ENCODE measurements at regions not wholly inside any gene's neighbourhood (a gene's known extent, or its start where the extent isn't known, plus 50 kb on each side); places are given as distances from the start of the nearest gene placed in this dataset.
A peak's percentile ranks its signal among the peaks of the same experiment; 100 is the strongest.

GRCh38 chr11:129291546-129291945 is 84.1 kb upstream of the BARX2 start:
- no peak for DNase-seq

DNA sequence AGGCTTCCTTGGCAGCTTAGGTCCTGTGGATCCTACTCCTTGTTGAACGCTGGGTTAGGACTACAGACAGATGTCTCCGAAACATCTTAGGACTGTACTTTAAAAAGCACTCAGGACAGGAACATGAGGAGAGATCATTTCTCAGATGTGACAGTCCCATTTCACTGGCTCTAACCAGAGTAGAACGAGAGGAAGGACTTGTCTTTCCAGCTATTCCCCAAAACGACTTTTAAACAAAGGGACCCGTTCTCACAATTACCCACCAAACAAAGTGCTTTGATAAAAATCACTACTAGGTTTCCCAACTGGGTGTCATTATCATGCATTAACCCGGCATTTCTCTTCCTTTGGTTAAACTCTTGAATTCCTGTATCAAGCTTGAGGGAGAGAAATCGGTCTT is 84.7 kb upstream of the BARX2 start:
- DNase-seq: no peak

DNA sequence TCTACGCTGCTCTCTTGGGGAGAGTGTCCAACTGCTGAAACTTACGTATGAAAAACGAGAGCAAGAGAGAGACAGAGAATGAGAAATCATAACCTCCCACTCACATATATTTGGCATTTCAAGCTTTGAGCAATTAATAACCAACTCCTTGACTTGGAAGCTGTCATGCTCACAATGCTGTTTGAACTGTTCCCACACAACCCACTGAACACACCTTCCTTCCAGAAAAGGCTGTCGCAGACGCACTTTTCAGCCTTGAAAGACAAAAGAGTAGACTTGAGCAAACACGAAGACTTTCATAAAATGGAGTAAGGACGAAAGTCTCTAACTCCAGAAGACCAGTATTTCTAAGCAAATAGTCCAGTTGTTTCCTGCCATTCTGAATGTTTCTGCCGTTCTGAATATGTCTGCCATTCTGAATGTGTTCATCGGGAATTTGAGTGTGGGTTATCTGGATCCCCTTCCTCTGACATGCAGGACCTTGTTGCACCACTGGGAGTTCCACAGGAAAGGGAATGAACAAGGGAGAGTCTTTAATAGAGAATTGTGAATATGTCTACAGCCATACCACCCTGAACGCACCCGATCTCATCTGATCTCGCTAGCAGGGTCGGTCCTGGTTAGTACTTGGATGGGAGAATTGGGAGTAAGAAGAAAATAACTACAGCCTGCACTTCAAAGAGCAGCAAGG is 86.2 kb upstream of the BARX2 start:
- DNase-seq: no peak

GRCh38 chr11:129287920-129288319 is 87.7 kb upstream of the BARX2 start:
- DNase-seq: no peak

- peak; percentile 94 for DNase-seq
Observed at GRCh38 chr11:129286813-129287212, 88.8 kb upstream of the BARX2 start.

- no peak for DNase-seq
Observed at GRCh38 chr11:129285402-129285786, 90.3 kb upstream of the BARX2 start.

DNA sequence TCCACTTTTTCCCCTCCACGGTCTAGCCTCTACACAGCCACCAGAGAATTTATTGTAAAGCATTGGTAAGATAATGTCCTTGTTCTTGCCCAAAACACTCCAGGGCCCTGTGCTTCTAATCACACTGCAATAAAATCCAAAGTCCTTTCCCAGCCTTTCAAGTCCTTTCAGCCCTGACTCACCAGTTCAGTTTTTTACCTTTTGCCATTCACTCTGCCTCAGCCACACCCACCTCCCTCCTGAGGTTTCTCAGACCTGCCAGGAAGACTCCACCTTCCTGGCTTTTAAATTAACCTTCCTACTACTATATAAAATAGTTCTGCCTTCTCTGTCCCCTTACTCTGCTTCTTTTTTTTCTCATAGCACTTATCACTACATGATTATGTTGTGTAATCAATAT is 91.0 kb upstream of the ARHGAP32 start:
- no peak for DNase-seq

GRCh38 chr11:129282634-129283033 is 90.5 kb upstream of the ARHGAP32 start:
- DNase-seq: no peak

DNA sequence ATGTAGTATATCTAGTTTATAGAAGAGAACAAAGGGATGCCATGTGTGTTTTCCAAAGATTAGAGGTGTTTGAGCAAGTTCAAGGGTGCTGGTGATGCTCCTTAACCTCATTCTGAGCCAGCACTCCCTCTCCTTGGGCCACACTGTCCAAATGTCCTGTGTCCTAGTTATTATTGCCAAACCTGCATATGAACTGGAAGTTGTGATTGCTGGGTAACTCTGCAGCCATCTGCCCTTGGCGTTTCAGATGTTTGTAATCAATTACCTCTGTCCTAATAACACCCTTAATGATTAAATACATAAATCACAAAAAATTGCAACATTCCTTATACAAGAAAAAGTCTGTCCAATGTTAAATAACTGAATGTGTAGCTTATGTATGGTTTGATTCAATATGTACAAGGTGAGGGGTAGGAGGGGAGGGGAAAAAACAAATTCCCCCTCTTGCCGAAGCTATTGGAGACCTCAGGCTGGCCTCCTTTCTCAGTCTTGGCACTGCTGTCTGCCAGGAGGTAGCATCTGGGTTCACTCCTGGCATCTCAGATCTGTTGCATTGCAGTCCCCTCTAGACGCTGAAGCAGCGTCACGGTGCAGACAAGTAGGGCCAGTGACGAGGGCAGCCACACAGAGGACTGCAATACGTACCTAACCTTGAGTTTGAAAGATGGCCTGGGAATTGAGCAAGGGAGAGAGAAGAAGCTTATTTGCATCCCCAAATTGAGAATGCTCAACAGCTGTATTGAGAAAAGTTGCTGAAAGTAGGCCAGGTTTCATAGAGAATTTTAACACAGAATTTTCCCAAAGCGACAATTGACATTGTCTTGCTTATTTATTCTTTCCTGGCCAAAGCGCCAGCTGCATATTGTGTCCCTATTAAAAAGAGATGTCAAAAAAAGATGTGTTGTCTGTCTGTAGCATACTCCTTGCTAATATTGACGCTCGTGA is 89.6 kb upstream of the ARHGAP32 start:
- DNase-seq: no peak

DNA sequence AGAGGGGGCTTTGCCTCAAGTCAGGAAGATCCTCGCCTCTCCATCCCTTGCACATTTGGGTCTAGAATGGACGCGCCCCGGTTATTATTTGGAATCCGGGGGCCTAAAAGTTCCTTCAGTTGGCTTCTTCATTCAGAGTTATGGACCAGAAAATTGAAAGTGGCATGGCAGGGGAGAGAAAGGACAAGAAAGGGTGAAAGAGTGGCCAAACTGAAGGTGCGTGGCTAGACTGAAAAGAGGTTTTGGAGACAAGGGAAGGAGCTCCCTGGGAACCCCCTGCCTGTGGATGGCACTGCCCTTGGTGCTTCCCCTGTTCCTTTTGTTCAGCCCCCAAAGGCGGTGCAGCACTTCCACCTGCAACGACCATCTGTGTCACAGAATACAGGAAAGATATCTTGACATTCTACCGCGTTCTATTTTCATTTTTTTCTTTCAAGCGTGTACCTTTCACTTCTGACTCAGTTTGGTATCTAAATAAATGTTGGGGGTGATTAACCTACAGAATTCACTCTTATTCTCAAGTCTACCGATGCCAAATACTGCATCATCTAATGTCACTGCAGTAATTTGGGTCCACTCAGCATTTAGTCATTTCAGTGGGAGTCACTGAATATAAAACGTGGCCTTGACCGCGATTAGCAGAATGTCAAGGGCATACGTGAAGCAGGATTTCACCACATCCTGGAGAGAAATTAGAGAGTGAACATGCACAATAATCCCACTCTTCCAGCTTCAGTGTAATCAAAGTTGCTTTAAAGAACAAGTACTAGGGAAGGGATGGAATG is 88.1 kb upstream of the ARHGAP32 start:
- no peak for DNase-seq

- DNase-seq: peak; percentile 90
Observed at GRCh38 chr11:129279326-129280026, 87.4 kb upstream of the ARHGAP32 start.

- DNase-seq: peak; percentile 43
Observed at GRCh38 chr11:129278586-129279319, 86.6 kb upstream of the ARHGAP32 start.

DNA sequence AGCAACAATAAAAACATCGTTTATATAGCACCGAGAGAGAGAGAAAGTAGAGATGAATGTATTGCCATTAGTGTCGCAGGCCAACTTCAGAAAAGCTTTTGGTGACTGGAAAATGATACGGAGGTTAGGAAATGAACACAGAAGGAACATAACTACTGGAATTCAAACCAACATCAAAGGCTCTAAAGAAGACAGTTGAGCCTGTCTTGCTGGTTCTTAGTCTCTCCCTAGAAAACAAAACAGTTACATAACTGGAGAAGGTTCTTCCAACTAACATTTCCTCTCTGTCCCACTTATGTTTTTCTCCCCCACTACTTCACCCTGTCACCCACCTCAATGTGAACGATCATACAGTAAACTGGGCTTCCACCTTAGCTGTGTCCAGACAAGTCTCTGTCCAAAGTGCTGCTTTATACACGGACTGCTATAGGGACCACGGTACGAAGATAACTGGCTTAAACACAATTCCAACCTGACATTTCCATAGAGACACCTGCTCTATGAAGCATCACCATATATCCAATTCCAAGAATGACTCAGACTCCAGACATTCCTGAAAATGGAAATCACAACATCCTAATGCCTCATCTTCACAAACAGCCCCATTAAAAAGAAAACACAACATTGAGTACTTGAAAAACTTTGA is 85.2 kb upstream of the ARHGAP32 start:
- DNase-seq: no peak

- no peak for DNase-seq
Observed at GRCh38 chr11:129275828-129276227, 83.7 kb upstream of the ARHGAP32 start.

DNA sequence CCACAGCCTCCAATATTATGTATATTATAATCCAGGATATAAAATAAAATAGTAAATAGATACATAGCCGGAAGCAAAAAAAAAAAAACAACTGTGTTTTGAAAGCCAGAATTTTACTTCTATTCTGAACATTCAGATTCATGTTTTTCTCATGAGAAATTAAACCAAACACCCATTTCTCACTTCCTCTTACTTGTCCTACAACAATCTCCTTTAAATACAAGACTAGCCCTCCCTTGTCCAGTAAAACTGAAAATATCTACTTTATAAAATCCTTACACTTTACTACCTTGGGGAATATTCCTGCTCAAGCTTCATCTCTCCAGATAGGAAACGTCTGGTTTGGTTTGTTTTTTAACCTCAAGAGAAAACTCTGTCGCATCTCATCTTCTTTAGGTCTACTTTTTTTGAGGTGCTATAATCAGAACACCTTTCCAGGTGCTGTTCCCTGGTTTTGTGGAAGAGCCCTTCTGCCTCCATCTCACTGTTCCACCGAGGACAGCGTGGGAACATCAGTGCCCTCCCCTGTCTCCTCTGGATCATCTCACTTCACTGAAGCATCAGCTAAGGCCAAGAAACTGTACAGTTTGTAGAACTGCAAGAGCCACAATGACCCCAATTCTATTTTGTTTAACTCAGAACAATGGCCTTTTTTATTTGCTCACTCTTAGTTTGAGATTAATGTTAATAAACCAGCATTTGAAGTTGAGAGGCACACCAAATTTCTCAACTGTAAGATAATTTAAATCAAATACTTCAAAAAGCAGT is 82.0 kb upstream of the ARHGAP32 start:
- DNase-seq: no peak

DNA sequence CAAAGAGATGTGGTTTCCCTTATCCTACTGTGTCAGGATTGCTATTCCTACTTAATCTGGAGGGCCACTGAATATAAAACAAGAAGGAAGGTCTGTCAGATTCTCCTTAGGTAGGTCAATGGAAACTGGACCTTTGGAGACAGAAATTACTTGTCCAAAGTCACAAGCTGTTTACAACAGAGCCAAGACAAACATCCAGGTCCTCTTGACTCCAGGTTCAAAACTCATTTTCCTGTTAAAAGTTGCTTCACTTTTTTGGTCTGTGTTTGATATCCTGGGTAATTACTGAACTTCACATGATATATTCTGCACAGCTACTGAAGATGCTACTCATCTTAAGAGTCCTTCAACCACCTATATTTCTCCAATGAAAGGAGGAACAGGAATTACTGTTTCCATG is 81.2 kb upstream of the ARHGAP32 start:
- DNase-seq: no peak

- DNase-seq: no peak
Observed at GRCh38 chr11:129271030-129271429, 78.9 kb upstream of the ARHGAP32 start.

DNA sequence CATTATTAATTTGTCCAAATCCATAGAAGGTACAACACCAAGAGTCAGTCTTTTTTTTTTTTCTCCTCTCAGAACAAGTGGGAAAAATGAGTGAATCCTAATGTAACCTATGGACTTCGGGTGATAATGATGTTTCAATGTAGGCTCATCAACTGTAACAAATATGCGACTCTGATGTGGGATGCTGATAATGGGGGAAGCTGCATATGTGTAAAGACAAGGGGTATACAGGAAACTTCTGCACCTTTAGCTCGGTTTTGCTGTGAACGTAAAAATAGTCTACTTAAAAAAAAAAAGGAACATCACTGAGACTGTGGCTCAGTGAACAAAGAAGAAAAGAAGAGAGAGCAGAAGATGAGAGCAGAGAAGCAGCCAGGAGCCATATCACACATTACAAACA is 78.3 kb upstream of the ARHGAP32 start:
- DNase-seq: no peak

GRCh38 chr11:129268371-129268770 is 76.2 kb upstream of the ARHGAP32 start:
- no peak for DNase-seq

GRCh38 chr11:129267716-129268115 is 75.6 kb upstream of the ARHGAP32 start:
- no peak for DNase-seq

GRCh38 chr11:129266536-129266935 is 74.4 kb upstream of the ARHGAP32 start:
- DNase-seq: no peak
